Stimulated activated CD8-positive, alpha-beta memory T cell treated with anti-CD3 and anti-CD28 coated beads, Interleukin-4, amount 100 ng/mL, for 48 hours (primary cell): ENCODE measurements at regions not wholly inside any gene's neighbourhood (a gene's known extent, or its start where the extent isn't known, plus 50 kb on each side); places are given as distances from the start of the nearest gene placed in this dataset.
"Not testable (repeated sequence)": the region's sequence is repeated elsewhere in the genome, so short reads cannot be mapped to it uniquely, and the experiment has no call there.

Experiments used
- DNase-seq: peaks from one replicate; pipeline ENCODE4 v3.0.0-alpha.2; 2020

DNA sequence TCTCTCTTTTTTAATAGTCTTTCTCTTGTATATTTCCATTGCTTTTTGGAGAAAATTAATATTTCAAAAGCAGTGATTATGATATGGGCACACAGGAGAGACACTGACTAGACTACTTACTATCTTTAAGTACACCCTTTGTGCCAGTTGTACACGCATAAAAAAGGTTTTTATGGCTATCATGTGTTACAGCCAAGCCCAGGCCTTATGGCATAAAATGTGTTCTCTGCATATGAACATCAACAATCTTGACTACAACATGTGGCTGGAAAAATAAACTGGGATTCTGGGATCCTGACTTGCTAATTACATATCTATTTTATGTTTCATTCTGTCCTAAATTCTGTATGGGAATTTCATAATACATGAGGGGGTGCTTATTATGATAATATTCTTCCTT is 1401.8 kb downstream of the SLITRK5 start:
- no peak for DNase-seq

- DNase-seq, result no peak
These were observed 1405.5 kb downstream of the SLITRK5 start for GRCh38 chr13:89076622-89077021.

DNA sequence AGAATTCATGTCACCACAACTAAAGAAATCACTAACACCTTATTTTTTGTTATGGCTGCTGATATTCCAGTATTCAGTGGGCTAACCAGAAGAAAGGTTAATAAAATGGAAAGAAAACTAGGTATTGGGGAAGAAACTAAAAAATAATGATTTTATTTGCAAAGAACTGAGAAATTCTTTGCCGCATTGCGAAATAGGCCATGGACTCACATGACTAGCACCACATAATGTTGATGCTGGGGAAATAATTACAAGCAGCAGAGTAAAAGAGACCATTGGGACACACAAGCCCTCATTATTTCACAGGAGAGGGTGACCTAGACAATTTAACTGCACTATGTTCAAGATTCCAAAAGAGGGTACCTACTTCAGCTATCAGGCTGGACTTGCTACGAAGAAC is 1411.5 kb downstream of the SLITRK5 start:
- DNase-seq, result no peak

GRCh38 chr13:89088107-89088506 is 1416.9 kb downstream of the SLITRK5 start:
- DNase-seq, result not testable (repeated sequence)

DNA sequence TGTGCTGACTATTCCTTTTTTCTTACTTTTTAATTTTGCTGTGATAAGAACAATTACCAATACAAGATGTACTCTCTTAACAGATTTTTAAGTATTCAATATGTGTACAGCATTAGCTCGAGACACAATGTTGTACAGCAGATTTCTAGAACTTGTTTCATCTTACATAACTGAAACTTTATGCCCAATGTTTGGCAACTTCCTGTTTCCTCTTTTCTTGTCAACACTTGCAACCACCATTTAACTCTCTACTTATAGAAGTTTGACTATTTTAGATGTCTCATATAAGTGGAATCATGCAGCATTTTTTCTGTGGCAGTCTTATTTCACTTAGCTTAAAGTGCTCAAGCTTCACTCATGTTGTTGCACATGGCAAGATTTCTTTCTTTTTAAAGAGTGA is 1426.8 kb downstream of the SLITRK5 start:
- DNase-seq, result no peak

GRCh38 chr13:89113744-89114143 is 1442.6 kb downstream of the SLITRK5 start:
- DNase-seq, result no peak

DNA sequence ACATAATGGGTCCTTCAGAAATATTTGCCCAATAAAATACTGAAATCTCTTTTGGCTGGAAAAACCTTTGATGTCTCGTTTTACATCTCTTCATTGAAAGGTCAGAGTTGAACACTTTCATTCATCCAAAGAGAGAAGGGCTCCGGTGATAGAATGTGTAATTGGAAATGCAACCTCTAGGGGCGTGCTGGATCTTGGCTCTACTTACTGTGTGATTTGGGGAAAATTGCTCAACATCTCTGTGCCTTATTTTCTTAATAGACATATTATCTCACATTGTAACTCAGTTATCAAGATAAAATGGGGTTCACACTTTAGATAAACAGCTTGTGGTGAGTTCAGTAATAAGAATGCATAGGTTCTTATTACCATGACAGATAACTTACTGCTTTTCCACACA is 1444.1 kb downstream of the SLITRK5 start:
- no peak for DNase-seq

GRCh38 chr13:89136678-89137077 is 1465.5 kb downstream of the SLITRK5 start:
- no peak for DNase-seq

DNA sequence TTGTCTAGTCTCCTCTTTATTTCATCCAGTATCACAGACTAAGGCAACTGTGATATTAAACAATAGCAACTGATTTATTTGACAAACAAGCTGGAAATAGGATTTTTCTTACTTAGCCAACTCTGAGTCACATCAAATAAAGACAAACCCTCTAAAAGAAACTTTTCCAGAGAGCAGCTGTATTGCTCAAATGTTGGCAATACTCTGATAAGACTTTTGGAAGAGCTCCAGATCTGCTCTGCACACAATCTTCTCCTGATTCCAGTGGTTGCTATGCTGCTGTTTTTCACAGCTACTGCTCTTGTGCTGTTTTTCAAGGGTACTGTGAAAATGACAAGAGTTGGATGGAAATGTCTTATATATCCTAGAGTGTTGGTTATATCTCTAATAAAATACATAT is 1479.2 kb downstream of the SLITRK5 start:
- DNase-seq, result no peak

DNA sequence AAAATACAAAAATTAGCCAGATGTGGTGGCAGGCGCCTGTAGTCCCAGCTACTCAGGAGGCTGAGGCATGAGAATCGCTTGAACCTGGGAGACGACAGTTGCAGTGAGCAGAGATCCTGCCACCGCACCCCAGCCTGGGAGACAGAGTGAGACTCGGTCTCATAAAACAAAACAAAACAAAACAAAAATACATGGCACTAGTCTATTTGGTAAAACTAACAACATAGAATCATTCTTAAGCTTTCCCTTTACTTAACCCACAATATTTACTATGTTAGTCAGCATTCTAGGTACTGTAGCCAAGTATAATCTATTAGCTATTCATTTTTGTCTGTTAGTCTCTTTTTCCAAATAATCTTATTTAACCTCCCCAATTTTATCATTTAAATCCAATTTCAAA is 1482.8 kb downstream of the SLITRK5 start:
- DNase-seq, result no peak

- no peak for DNase-seq
These were observed 1491.9 kb downstream of the SLITRK5 start for GRCh38 chr13:89163096-89163495.

DNA sequence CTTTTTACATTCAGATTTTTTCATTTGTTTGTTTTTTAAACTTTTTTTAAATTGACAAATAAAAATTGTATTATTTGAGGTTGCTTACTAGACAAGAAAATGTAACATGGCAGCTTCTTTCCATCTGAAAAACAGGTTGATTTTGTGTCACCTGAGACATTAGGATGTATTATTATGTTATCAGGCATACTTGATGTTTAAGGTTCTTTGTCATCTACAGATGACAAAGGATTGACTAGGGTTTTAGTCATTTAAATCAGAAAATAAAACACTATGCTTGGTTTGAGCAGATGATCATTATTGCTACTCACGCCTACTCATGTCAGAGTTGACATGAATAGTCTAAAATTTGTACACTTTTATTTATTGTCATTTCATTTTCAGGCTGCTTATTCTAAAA is 1494.5 kb downstream of the SLITRK5 start:
- no peak for DNase-seq

DNA sequence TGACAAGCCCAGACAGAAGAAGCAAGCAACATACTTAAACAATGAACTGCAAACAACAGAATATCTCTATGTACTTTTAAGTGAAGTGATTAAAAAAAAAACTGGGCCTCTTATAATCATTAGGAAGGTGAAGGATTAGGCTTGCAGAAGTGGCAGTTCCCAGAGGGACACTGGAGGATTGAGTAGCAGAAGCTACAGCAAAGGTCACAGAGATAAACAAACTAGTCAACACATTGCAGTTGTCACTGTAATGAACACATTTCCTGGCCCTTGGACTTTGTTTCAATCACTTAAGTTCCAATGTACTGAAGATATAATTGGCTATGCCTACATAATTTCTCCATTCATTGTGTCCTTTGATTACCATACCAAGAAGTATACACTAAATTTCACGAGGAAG is 1498.8 kb downstream of the SLITRK5 start:
- DNase-seq, result no peak

GRCh38 chr13:89181041-89181440 is 1509.9 kb downstream of the SLITRK5 start:
- no peak for DNase-seq

- DNase-seq, result no peak
These were observed 1528.0 kb downstream of the SLITRK5 start for GRCh38 chr13:89199138-89199537.

DNA sequence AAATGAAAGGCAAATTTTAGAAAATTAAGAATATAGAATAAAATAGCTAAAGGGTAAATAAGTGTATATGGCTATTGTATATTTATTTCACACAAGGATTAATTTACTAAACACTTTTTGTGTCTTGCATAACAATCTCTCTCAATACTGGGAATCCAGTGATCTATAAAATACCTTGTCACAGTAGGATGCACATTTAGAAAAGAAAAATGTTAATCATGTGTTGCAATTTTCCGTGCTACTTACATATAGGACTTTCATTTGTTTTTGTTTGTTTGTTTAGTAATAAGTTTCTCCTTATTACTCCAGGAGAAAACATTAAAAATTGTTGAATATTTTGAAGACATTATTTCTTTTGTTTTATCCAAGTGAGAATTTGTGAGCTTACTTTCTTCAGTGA is 1533.3 kb downstream of the SLITRK5 start:
- DNase-seq, result no peak

DNA sequence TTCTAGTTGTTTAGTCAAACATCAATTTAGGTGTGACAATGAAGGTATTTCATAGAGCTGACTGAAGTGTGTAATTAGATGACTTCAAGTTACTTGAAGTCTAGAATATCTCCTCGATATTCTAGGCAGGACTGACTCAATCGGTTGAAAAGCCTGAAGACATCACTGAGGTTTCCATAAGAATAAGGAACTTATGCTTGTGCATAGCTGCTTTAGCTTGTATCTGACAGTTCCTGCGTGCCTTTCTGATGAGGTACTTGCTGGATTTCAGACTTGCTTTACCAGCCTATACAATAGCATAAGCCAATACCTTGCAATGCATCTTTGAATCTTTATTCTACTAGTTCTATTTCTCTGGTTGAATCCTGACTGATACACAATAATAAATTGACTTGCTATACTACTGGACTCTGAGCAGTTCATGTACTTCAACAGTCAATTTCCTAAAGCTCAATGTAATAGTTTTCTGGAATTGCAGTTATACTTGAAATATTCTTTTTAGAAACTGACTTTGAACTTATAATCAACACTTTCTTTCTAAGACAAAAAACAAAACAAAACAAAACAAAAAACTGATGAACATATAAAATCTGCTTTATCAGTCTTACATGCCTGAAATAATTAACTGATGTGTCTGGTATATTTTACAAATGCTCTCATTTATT is 1534.8 kb downstream of the SLITRK5 start:
- DNase-seq, result no peak

GRCh38 chr13:89212186-89212585 is 1541.0 kb downstream of the SLITRK5 start:
- DNase-seq, result no peak

DNA sequence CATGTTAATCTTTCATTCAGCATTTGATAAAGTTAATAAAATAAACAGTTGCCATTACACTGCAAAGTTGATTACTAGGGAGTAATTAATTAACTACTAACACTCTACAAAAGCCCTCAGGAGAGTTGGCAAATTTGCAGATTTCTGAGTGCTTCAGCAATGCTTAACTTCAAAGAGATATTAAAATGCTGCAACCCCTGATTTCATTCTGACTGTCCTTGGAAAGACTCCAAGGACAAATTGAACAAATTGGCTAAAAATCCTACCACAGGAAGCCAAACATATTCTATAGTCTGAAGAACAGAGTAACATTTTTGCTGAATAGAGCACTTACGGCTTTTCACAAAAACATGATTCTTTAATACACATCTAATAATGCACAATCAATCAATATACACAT is 1543.0 kb downstream of the SLITRK5 start:
- no peak for DNase-seq

- DNase-seq, result not testable (repeated sequence)
These were observed 1544.1 kb downstream of the SLITRK5 start for GRCh38 chr13:89215319-89215718.

- no peak for DNase-seq
These were observed 1546.6 kb downstream of the SLITRK5 start for GRCh38 chr13:89217813-89218212.

DNA sequence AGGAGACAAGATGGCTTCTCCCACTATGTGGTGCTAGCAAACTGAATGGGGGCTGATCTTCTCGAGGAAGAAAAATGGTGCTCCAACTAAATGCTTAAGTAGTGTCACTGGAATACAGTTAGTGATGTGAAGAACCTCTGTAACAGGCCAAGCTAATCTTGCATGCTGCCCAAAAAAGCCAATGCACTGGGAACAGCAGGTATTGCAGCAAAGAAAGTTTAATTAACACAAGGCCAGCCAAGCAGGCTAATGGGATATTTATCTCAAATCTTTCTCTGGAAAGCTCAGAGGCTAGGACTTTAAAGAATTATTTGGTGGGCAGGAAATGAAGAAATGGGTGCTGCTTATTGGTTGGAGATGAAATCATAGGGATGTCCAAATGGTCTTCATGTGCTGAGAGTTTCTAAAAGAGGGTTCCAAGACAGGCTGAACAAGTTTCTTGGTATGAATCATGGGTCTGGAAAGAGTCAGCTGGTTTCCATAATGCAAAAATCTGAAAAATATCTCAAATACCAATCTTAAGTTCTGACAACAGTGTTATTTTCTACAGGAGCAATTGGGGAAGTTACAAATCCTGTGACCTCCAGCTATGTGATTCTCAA is 1550.5 kb downstream of the SLITRK5 start:
- DNase-seq, result no peak

- no peak for DNase-seq
These were observed 1556.2 kb downstream of the SLITRK5 start for GRCh38 chr13:89227356-89227755.

DNA sequence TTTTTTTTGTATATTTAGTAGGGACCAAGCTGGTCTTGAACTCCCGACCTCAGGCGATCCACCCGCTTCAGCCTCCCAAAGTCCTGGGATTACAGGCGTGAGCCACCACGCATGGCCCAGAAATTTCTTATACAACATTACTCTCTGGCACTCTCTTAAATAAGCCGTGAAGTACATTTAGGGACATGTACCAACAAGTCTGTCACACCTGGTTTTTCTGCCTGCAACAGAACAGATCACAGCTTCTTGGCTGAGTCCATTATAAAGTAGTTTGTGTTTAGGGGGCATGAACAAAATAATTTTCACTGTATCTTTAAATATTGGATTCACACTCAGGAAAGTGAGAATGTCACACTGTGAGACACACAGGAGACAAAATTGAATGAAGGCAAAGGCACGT is 1567.3 kb downstream of the SLITRK5 start:
- no peak for DNase-seq
